ENCODE measurements at regions not wholly inside any gene's neighbourhood (a gene's known extent, or its start where the extent isn't known, plus 50 kb on each side); places are given as distances from the start of the nearest gene placed in this dataset.

DNA sequence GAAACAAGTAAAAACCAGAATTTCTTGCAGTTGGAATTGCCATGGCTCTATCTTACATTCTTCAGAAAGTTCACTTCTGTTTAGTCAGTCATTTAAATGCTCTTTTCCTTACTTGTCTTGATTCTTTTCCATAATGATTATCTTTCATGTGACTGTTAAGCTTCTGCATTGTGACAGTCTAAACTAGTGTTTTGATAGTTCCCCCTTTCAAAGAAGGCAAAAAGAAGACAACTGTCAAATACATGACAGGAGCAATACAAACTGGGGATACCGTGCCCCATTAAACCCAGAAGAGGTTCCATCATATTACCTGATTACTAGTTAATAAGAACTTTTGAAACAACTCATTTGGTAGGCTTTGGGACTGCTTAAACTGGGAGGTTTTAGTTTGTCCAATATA lies 476.2 kb downstream of the PCDH19 start:
- WGBS, 4 donors, result 61 to 72% (median 70%) methylated on average over 1 of the region's 1 CpG
- Histone ChIP-seq H3K9me3 (replicated peaks in 1 of 3) (no peaks in the 10 kb centered on the region), H3K27ac (no peak overlapping the region), H3K27me3 (peaks cover 8% of the 10 kb centered on the region), H3K36me3 (replicated peaks in 1 of 2) (no peaks in the 10 kb centered on the region), H3K4me3 (no peak overlapping the region), H3K4me1 (replicated peaks in 1 of 2) (no peaks in the 10 kb centered on the region)
- DNase-seq, result no peak
- intact Hi-C loops (cut with DNase I), result no loop called here
- TF ChIP-seq POLR2A (IDR thresholded peaks at IDR 0.05), result no peak
- TF ChIP-seq CTCF (IDR thresholded peaks at IDR 0.05), result no peak

GRCh38 chrX:99914635-99915034 lies 495.4 kb downstream of the PCDH19 start:
- no peak overlapping the region for H3K27ac ChIP-seq
- H3K4me3 ChIP-seq, result no peak overlapping the region
- intact Hi-C loops (cut with DNase I), result no loop called here
- WGBS, 4 donors, result 29 to 69% (median 53%) methylated on average over 2 of the region's 2 CpGs
- H3K9me3 ChIP-seq (replicated peaks in 1 of 3), result no peaks in the 10 kb centered on the region
- H3K36me3 ChIP-seq (replicated peaks in 1 of 2), result no peaks in the 10 kb centered on the region
- peaks cover 12% of the 10 kb centered on the region for H3K27me3 ChIP-seq
- DNase-seq, result no peak
- TF ChIP-seq CTCF (IDR thresholded peaks at IDR 0.05) (no peak), POLR2A (IDR thresholded peaks at IDR 0.05) (no peak)
- no peaks in the 10 kb centered on the region for H3K4me1 ChIP-seq (replicated peaks in 1 of 2)

GRCh38 chrX:99913611-99914010 lies 496.5 kb downstream of the PCDH19 start:
- intact Hi-C loops (cut with DNase I), result no loop called here
- H3K27ac ChIP-seq, result no peak overlapping the region
- TF ChIP-seq CTCF (IDR thresholded peaks at IDR 0.05), result no peak
- no peak for TF ChIP-seq POLR2A (IDR thresholded peaks at IDR 0.05)
- DNase-seq, result no peak
- H3K9me3 ChIP-seq (replicated peaks in 1 of 3), result no peaks in the 10 kb centered on the region
- no peaks in the 10 kb centered on the region for H3K4me1 ChIP-seq (replicated peaks in 1 of 2)
- 63 to 66% (median 64%) methylated on average over 5 of the region's 5 CpGs for WGBS, 4 donors
- no peak overlapping the region for H3K4me3 ChIP-seq
- peaks cover 10% of the 10 kb centered on the region for H3K27me3 ChIP-seq
- H3K36me3 ChIP-seq (replicated peaks in 1 of 2), result no peaks in the 10 kb centered on the region

DNA sequence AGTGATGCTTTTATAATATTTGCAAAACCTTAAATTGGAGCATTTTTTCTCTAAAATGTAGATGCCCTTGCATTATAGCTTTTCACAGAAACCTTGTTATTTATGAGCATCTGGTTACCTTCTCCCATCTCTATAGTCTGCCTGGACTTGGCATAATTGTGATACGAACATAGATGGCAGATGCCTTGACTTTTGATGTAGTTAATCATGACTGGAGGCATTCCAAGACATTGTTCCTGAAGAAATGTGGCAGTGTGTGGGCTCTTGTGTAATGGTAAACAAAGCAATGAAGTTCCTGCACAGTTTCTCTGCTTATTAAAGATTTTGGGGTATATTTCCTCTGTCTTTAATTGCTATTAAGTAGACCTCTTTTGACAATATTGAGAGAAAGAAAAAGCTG lies 500.1 kb downstream of the PCDH19 start:
- Histone ChIP-seq H3K36me3 (replicated peaks in 1 of 2) (no peaks in the 10 kb centered on the region), H3K27me3 (peaks cover 5% of the 10 kb centered on the region), H3K27ac (no peak overlapping the region), H3K9me3 (replicated peaks in 1 of 3) (no peaks in the 10 kb centered on the region), H3K4me1 (replicated peaks in 1 of 2) (no peaks in the 10 kb centered on the region), H3K4me3 (no peak overlapping the region)
- no peak for TF ChIP-seq POLR2A (IDR thresholded peaks at IDR 0.05)
- no peak for TF ChIP-seq CTCF (IDR thresholded peaks at IDR 0.05)
- 0 to 44% (median 30%) methylated on average over 1 of the region's 1 CpG for WGBS, 4 donors
- intact Hi-C loops (cut with DNase I), result no loop called here
- no peak for DNase-seq

All from adrenal gland (tissue), 9 donors.